ENCODE measurements at regions not wholly inside any gene's neighbourhood (a gene's known extent, or its start where the extent isn't known, plus 50 kb on each side); places are given as distances from the start of the nearest gene placed in this dataset.

- TF ChIP-seq CTCF (IDR thresholded peaks at IDR 0.05; ENCODE audit: low read depth, low read length), result no peak
- Histone ChIP-seq H3K9me3 (ENCODE audit: low read depth) (no peaks in the 10 kb centered on the region), H3K36me3 (no peaks in the 10 kb centered on the region), H3K27ac (no peak overlapping the region), H3K4me1 (ENCODE audit: low read depth) (no peaks in the 10 kb centered on the region), H3K27me3 (no peaks in the 10 kb centered on the region), H3K4me3 (no peak overlapping the region)
- DNase-seq (ENCODE audit: low read depth in 1 of 2, low spot score in 1 of 2), result no peak
These were observed 1038.1 kb downstream of the SUCLG1 start for GRCh38 chr2:83420993-83421392.

- no peaks in the 10 kb centered on the region for H3K4me1 ChIP-seq (ENCODE audit: low read depth)
- no peak for TF ChIP-seq CTCF (IDR thresholded peaks at IDR 0.05; ENCODE audit: low read depth, low read length)
- no peak overlapping the region for H3K27ac ChIP-seq
- no peaks in the 10 kb centered on the region for H3K36me3 ChIP-seq
- DNase-seq (ENCODE audit: low read depth in 1 of 2, low spot score in 1 of 2), result no peak
- no peaks in the 10 kb centered on the region for H3K9me3 ChIP-seq (ENCODE audit: low read depth)
- no peaks in the 10 kb centered on the region for H3K27me3 ChIP-seq
- no peak overlapping the region for H3K4me3 ChIP-seq
These were observed 1064.8 kb downstream of the SUCLG1 start for GRCh38 chr2:83394134-83394904.

- no peak overlapping the region for H3K27ac ChIP-seq
- H3K4me3 ChIP-seq, result no peak overlapping the region
These were observed 1070.3 kb downstream of the SUCLG1 start for GRCh38 chr2:83388804-83389203.

GRCh38 chr2:83386549-83386948, 1072.5 kb downstream of the SUCLG1 start:
- H3K36me3 ChIP-seq, result no peaks in the 10 kb centered on the region

More at GRCh38 chr2:83388804-83389203, 1070.3 kb downstream of the SUCLG1 start:
- H3K36me3 ChIP-seq, result no peaks in the 10 kb centered on the region
- H3K9me3 ChIP-seq (ENCODE audit: low read depth), result no peaks in the 10 kb centered on the region
- no peaks in the 10 kb centered on the region for H3K4me1 ChIP-seq (ENCODE audit: low read depth)
- H3K27me3 ChIP-seq, result no peaks in the 10 kb centered on the region
- DNase-seq (ENCODE audit: low read depth in 1 of 2, low spot score in 1 of 2), result no peak
- no peak for TF ChIP-seq CTCF (IDR thresholded peaks at IDR 0.05; ENCODE audit: low read depth, low read length)

GRCh38 chr2:83378921-83379320, 1080.2 kb downstream of the SUCLG1 start:
- Histone ChIP-seq H3K27ac (no peak overlapping the region), H3K27me3 (no peaks in the 10 kb centered on the region), H3K4me3 (no peak overlapping the region), H3K4me1 (ENCODE audit: low read depth) (no peaks in the 10 kb centered on the region), H3K9me3 (ENCODE audit: low read depth) (no peaks in the 10 kb centered on the region), H3K36me3 (no peaks in the 10 kb centered on the region)
- no peak for TF ChIP-seq CTCF (IDR thresholded peaks at IDR 0.05; ENCODE audit: low read depth, low read length)
- no peak for DNase-seq (ENCODE audit: low read depth in 1 of 2, low spot score in 1 of 2)

More at GRCh38 chr2:83386549-83386948, 1072.5 kb downstream of the SUCLG1 start:
- Histone ChIP-seq H3K27me3 (no peaks in the 10 kb centered on the region), H3K4me1 (ENCODE audit: low read depth) (no peaks in the 10 kb centered on the region), H3K9me3 (ENCODE audit: low read depth) (no peaks in the 10 kb centered on the region), H3K27ac (no peak overlapping the region), H3K4me3 (no peak overlapping the region)
- no peak for DNase-seq (ENCODE audit: low read depth in 1 of 2, low spot score in 1 of 2)
- no peak for TF ChIP-seq CTCF (IDR thresholded peaks at IDR 0.05; ENCODE audit: low read depth, low read length)

Measured in cardiac muscle cell (in vitro differentiated cells and primary cell).